K562 (cell line): ENCODE measurements at regions not wholly inside any gene's neighbourhood (a gene's known extent, or its start where the extent isn't known, plus 50 kb on each side); places are given as distances from the start of the nearest gene placed in this dataset.

Experiments
- ATAC-seq: fragments of 200-7000 bp; cut with Tn5 transposase; 3 replicates; pipeline ENCODE4 v1.9.1; 2020; ENCODE audit warnings: moderate library complexity
- BruUV-seq: library from RNA; stranded (reverse); fragments of 400-500 nt; replicated peaks from 2 replicates; lab custom pipeline; 2021; lab: Mats Ljungman, UMichigan
- CTCF ChIA-PET: fragments of 300-600 bp; formaldehyde crosslinking; extraction: SDS; loops from one replicate; lab custom pipeline; 2021; ENCODE audit warnings: low intra/inter-chr PET ratio; lab: Yijun Ruan, JAX
- POLR2A ChIA-PET: fragments of 300-600, 350-650 bp; sonication (Branson Sonifier 250); formaldehyde crosslinking; extraction: SDS; loops from one replicate; lab custom pipeline; 2021; ENCODE audit warnings: antibody characterized with exemption, inconsistent platforms; lab: Yijun Ruan, JAX
- DNase-seq, 4 experiments: peaks; one replicate each; pipeline versions ENCODE4 v3.0.0 to v3.0.0-alpha.2; 2011 to 2018; ENCODE audit warnings: low spot score in 3 of 4, mixed read lengths in 3 of 4; ENCODE audit errors: extremely low read depth in 1 of 4
- FAIRE-seq: peaks from 2 replicates; lab custom pipeline; 2011; peaks lifted over from hg19 to GRCh38; lab: Jason Lieb, UNC
- H2AFZ ChIP-seq: 2 replicates; pipeline ENCODE4 v1.6.0; 2011; ENCODE audit warnings: low read depth, low read length, control low read depth, inconsistent platforms
- H3K27ac ChIP-seq: fragments of 200-600 bp; 3 replicates; pipeline ENCODE4 v1.8.0; 2011; ENCODE audit warnings: low read depth, mild to moderate bottlenecking, control low read depth, inconsistent platforms, low read length, moderate library complexity, mixed read lengths; ENCODE audit errors: extremely low read depth
- H3K27me3 ChIP-seq, 2 experiments: fragments of 300-600 bp in 1 of 2; 2 replicates in 1 of 2; 3 replicates in 1 of 2; pipeline versions ENCODE4 v1.6.0 to v1.8.0; 2011; ENCODE audit warnings: inconsistent platforms in 2 of 2, low read length in 2 of 2, mild to moderate bottlenecking in 1 of 2, mixed read lengths in 1 of 2, moderate library complexity in 1 of 2; ENCODE audit not compliant: control insufficient read depth in 2 of 2, insufficient read depth in 2 of 2
- H3K36me3 ChIP-seq: fragments of 300-600 bp; 3 replicates; pipeline ENCODE4 v1.8.0; 2011; ENCODE audit warnings: mild to moderate bottlenecking, low read length, inconsistent platforms; ENCODE audit not compliant: control insufficient read depth, insufficient read depth
- H3K4me1 ChIP-seq, 2 experiments: fragments of 200-600 bp in 1 of 2; replicated peaks in 1 of 2; 2 replicates in 1 of 2; 3 replicates in 1 of 2; pipeline versions ENCODE4 v1.5.1 to v1.8.0; 2011; ENCODE audit warnings: inconsistent platforms in 2 of 2, low read length in 2 of 2, mild to moderate bottlenecking in 1 of 2, mixed read lengths in 1 of 2, moderate library complexity in 1 of 2; ENCODE audit not compliant: control insufficient read depth in 2 of 2, insufficient read depth in 2 of 2
- H3K4me2 ChIP-seq: 2 replicates; pipeline ENCODE4 v1.6.1; 2011; ENCODE audit warnings: low read length, control low read depth, inconsistent platforms, mixed read lengths; ENCODE audit not compliant: insufficient read depth
- H3K4me3 ChIP-seq: fragments of 200-600 bp; sonication (generic), shearing (Covaris generic); 2 replicates; pipeline ENCODE4 v1.5.1; 2016; ENCODE audit warnings: control low read depth, inconsistent platforms
- H3K79me2 ChIP-seq: fragments of 200-600 bp; 3 replicates; pipeline ENCODE4 v1.8.0; 2011; ENCODE audit warnings: low read length, inconsistent platforms; ENCODE audit not compliant: control insufficient read depth, insufficient read depth
- H3K9ac ChIP-seq, 2 experiments: 2 replicates each; pipeline versions ENCODE4 v1.6.0 to v1.6.1; 2011; ENCODE audit warnings: low read depth in 2 of 2, low read length in 2 of 2, control low read depth in 1 of 2, inconsistent platforms in 1 of 2, mild to moderate bottlenecking in 1 of 2, mixed read lengths in 1 of 2; ENCODE audit not compliant: insufficient read depth in 1 of 2
- H3K9me1 ChIP-seq: one replicate; pipeline ENCODE4 v1.6.0; 2011; ENCODE audit warnings: inconsistent platforms, mild to moderate bottlenecking, low read length, moderate library complexity; ENCODE audit not compliant: control insufficient read depth, insufficient read depth
- H3K9me3 ChIP-seq: replicated peaks from 2 replicates; pipeline ENCODE4 v1.5.1; 2011; ENCODE audit warnings: low read depth, low read length, inconsistent platforms; ENCODE audit not compliant: control insufficient read depth, insufficient read depth
- H4K20me1 ChIP-seq: replicated peaks from 2 replicates; pipeline ENCODE4 v1.6.1; 2011; ENCODE audit warnings: low read length, inconsistent platforms, mixed read lengths; ENCODE audit not compliant: control insufficient read depth, insufficient read depth
- GTF2E2 ChIP-seq: fragments of 200-800 bp; sonication (Bioruptor generic); IDR thresholded peaks from 2 replicates; pipeline ENCODE4 v1.6.1; 2016; ENCODE audit warnings: missing genetic modification characterization, missing compliant biosample characterization
- IRF2 ChIP-seq: sonication (generic); formaldehyde crosslinking; IDR thresholded peaks from 2 replicates; pipeline ENCODE4 v1.8.1; 2022; ENCODE audit warnings: mild to moderate bottlenecking, missing genetic modification reagents
- SRSF9 ChIP-seq: fragments of 200-400 bp; formaldehyde crosslinking; IDR thresholded peaks from 2 replicates; pipeline ENCODE4 v1.6.1; 2017; ENCODE audit warnings: low read depth, low read length, borderline replicate concordance
- YY1 ChIP-seq, 3 experiments: IDR thresholded peaks; 2 replicates each; pipeline ENCODE4 v1.6.1; 2011; ENCODE audit warnings: low read length in 2 of 3, mild to moderate bottlenecking in 2 of 3, moderate library complexity in 2 of 3, borderline replicate concordance in 1 of 3, control low read depth in 1 of 3, low read depth in 1 of 3; ENCODE audit not compliant: insufficient read depth in 3 of 3, insufficient replicate concordance in 2 of 3, control insufficient read depth in 1 of 3, insufficient read length in 1 of 3; ENCODE audit errors: extremely low read depth in 1 of 3
- ZNF146 ChIP-seq: IDR thresholded peaks from one replicate; pipeline ENCODE4 v1.6.1; 2018; ENCODE audit warnings: missing compliant biosample characterization; ENCODE audit not compliant: unreplicated experiment
- ZNF239 ChIP-seq: fragments of 250-450 bp; sonication (Bioruptor Pico); IDR thresholded peaks from 2 replicates; pipeline ENCODE4 v1.4.0; 2020; ENCODE audit warnings: mild to moderate bottlenecking
- ZNF583 ChIP-seq: fragments of 250-450 bp; sonication (Bioruptor Pico); IDR thresholded peaks from 2 replicates; pipeline ENCODE4 v1.4.0; 2020
- ZNF589 ChIP-seq: fragments of 200-800 bp; sonication (Bioruptor generic); IDR thresholded peaks from 2 replicates; pipeline ENCODE4 v1.6.1; 2016; ENCODE audit warnings: low read depth, missing genetic modification characterization, missing compliant biosample characterization
- ZNF707 ChIP-seq: fragments of 250-450 bp; sonication (Bioruptor Pico); conservative IDR thresholded peaks from 2 replicates; pipeline ENCODE4 v1.8.0; 2022; ENCODE audit warnings: inconsistent platforms, mild to moderate bottlenecking, moderate library complexity
- WGBS: fragments of 100-300 bp; shearing (Covaris generic); methylation state at CpG from one replicate; pipeline ENCODE4 v1.1.6; 2016; ENCODE audit warnings: low coverage, mixed read lengths; ENCODE audit not compliant: insufficient coverage; ENCODE audit errors: missing lambda C conversion rate; 5-methylcytosine and 5-hydroxymethylcytosine counted together
- in situ Hi-C: fragments of 300-500 bp; cut with MboI; formaldehyde crosslinking; loops from 4 replicates; pipeline ENCODE4 v1.15.0; 2018; ENCODE audit warnings: inconsistent platforms, mixed read lengths
- intact Hi-C: fragments of 100-400 bp; cut with micrococcal nuclease; formaldehyde crosslinking; loops from 2 replicates; pipeline ENCODE4 v1.14.2; 2022
- TF ChIP-seq, protein P1 (sequence below): fragments of 450-650 bp; IDR thresholded peaks from 2 replicates; pipeline ENCODE4 v1.6.1; 2016; ENCODE audit warnings: missing biosample characterization, missing genetic modification characterization
- TF ChIP-seq, protein P2 (sequence below): fragments of 450-650 bp; IDR thresholded peaks from 2 replicates; pipeline ENCODE4 v1.6.1; 2018; ENCODE audit not compliant: partially characterized antibody
- TF ChIP-seq, protein P3 (sequence below): sonication (generic); formaldehyde crosslinking; IDR thresholded peaks from 2 replicates; pipeline ENCODE4 v1.8.0; 2022; ENCODE audit warnings: mild to moderate bottlenecking, missing genetic modification reagents
- TF ChIP-seq, protein P4 (sequence below): sonication (generic); formaldehyde crosslinking; IDR thresholded peaks from 2 replicates; pipeline ENCODE4 v1.8.1; 2023; ENCODE audit warnings: mild to moderate bottlenecking, missing genetic modification reagents, moderate library complexity
- TF ChIP-seq, protein P5 (sequence below): fragments of 450-650 bp; IDR thresholded peaks from 2 replicates; pipeline ENCODE4 v1.6.1; 2016; ENCODE audit warnings: antibody characterized with exemption

DNA sequence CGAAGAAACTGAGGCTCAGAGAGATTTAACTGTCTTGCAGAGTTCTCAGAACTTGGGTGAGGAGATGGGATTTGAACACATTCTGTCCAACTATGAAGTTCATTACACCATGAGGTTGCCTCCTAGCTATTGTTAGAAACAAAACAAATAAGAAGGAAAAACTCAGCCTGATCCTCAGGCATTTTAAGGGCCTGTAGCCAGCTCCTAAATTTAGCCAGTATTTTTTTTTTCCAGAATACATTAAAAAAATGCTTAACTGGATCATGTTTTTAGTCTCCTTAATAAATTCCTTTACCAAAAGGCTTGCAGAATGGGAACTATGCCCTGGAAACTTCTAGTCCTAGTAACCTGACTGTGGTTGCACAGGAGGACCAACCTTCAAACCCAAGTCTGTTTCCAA is 212.0 kb downstream of the CSNK2A3 start:
- CTCF ChIA-PET: no interaction called here
- intact Hi-C loops: no loop called here
- no TSS peak for BruUV-seq

More for the DNA sequence above, 212.0 kb downstream of the CSNK2A3 start:
- no peak overlapping the region for H3K9ac ChIP-seq
- POLR2A ChIA-PET: interaction anchor here (0.7 to 1.2 kb wide), 3 partner anchors 9 to 166 kb away, joined by 3 read pairs; no protein-coding TSS in a partner anchor
- ATAC-seq (no peak), FAIRE-seq (no peak), DNase-seq (no peak)
- no peaks in the 10 kb centered on the region for H3K79me2 ChIP-seq
- H3K27ac ChIP-seq: no peak overlapping the region
- no peak for TF ChIP-seq SRSF9
- TF ChIP-seq, protein P1, sequence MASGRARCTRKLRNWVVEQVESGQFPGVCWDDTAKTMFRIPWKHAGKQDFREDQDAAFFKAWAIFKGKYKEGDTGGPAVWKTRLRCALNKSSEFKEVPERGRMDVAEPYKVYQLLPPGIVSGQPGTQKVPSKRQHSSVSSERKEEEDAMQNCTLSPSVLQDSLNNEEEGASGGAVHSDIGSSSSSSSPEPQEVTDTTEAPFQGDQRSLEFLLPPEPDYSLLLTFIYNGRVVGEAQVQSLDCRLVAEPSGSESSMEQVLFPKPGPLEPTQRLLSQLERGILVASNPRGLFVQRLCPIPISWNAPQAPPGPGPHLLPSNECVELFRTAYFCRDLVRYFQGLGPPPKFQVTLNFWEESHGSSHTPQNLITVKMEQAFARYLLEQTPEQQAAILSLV (tag): no peak
- TF ChIP-seq, protein P2, sequence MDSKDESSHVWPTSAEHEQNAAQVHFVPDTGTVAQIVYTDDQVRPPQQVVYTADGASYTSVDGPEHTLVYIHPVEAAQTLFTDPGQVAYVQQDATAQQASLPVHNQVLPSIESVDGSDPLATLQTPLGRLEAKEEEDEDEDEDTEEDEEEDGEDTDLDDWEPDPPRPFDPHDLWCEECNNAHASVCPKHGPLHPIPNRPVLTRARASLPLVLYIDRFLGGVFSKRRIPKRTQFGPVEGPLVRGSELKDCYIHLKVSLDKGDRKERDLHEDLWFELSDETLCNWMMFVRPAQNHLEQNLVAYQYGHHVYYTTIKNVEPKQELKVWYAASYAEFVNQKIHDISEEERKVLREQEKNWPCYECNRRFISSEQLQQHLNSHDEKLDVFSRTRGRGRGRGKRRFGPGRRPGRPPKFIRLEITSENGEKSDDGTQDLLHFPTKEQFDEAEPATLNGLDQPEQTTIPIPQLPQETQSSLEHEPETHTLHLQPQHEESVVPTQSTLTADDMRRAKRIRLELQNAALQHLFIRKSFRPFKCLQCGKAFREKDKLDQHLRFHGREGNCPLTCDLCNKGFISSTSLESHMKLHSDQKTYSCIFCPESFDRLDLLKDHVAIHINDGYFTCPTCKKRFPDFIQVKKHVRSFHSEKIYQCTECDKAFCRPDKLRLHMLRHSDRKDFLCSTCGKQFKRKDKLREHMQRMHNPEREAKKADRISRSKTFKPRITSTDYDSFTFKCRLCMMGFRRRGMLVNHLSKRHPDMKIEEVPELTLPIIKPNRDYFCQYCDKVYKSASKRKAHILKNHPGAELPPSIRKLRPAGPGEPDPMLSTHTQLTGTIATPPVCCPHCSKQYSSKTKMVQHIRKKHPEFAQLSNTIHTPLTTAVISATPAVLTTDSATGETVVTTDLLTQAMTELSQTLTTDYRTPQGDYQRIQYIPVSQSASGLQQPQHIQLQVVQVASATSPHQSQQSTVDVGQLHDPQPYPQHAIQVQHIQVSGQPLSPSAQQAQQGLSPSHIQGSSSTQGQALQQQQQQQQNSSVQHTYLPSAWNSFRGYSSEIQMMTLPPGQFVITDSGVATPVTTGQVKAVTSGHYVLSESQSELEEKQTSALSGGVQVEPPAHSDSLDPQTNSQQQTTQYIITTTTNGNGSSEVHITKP: no peak
- TF ChIP-seq ZNF589 (CRISPR knock-in tag): no peak
- TF ChIP-seq, protein P3, sequence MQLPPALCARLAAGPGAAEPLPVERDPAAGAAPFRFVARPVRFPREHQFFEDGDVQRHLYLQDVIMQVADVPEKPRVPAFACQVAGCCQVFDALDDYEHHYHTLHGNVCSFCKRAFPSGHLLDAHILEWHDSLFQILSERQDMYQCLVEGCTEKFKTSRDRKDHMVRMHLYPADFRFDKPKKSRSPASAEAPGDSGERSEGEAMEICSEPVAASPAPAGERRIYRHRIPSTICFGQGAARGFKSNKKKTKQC (CRISPR knock-in tag): no peak
- no peak for TF ChIP-seq IRF2 (CRISPR knock-in tag)
- no peak for TF ChIP-seq ZNF583
- no peak for TF ChIP-seq ZNF239 (CRISPR knock-in tag)
- TF ChIP-seq, protein P4, sequence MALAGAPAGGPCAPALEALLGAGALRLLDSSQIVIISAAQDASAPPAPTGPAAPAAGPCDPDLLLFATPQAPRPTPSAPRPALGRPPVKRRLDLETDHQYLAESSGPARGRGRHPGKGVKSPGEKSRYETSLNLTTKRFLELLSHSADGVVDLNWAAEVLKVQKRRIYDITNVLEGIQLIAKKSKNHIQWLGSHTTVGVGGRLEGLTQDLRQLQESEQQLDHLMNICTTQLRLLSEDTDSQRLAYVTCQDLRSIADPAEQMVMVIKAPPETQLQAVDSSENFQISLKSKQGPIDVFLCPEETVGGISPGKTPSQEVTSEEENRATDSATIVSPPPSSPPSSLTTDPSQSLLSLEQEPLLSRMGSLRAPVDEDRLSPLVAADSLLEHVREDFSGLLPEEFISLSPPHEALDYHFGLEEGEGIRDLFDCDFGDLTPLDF (CRISPR knock-in tag): no peak
- TF ChIP-seq GTF2E2 (tag): no peak
- TF ChIP-seq YY1 (IDR thresholded peaks at IDR 0.05; ENCODE audit: borderline replicate concordance in 1 of 3, control insufficient read depth in 1 of 3, extremely low read depth in 1 of 3, insufficient read depth in 3 of 3, insufficient read length in 1 of 3, insufficient replicate concordance in 2 of 3, low read depth in 1 of 3, low read length in 2 of 3): no peak
- TF ChIP-seq ZNF707 (CRISPR knock-in tag): no peak
- TF ChIP-seq, protein P5, sequence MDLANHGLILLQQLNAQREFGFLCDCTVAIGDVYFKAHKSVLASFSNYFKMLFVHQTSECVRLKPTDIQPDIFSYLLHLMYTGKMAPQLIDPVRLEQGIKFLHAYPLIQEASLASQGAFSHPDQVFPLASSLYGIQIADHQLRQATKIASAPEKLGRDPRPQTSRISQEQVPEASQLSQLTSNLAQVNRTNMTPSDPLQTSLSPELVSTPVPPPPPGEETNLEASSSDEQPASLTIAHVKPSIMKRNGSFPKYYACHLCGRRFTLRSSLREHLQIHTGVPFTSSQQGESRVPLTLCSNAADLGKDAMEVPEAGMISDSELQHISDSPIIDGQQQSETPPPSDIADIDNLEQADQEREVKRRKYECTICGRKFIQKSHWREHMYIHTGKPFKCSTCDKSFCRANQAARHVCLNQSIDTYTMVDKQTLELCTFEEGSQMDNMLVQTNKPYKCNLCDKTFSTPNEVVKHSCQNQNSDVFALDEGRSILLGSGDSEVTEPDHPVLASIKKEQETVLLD: no peak
- TF ChIP-seq ZNF146: no peak
- H3K4me1 ChIP-seq: no peaks in the 10 kb centered on the region
- H3K4me2 ChIP-seq: no peak overlapping the region
- no peak overlapping the region for H3K4me3 ChIP-seq
- no peaks in the 10 kb centered on the region for H4K20me1 ChIP-seq
- in situ Hi-C loops: no loop called here
- 0% methylated on average over 1 of the region's 1 CpG for WGBS
- H3K27me3 ChIP-seq: peaks cover 2 to 14% of the 10 kb centered on the region in 2 experiments; a peak in 2 of 5 replicates
- H3K36me3 ChIP-seq: no peaks in the 10 kb centered on the region
- no peaks in the 10 kb centered on the region for H3K9me3 ChIP-seq
- no peak overlapping the region for H2AFZ ChIP-seq
- no peaks in the 10 kb centered on the region for H3K9me1 ChIP-seq
